Stomach (tissue), 4 donors: ENCODE measurements at regions not wholly inside any gene's neighbourhood (a gene's known extent, or its start where the extent isn't known, plus 50 kb on each side); places are given as distances from the start of the nearest gene placed in this dataset.
"Not testable (repeated sequence)": the region's sequence is repeated elsewhere in the genome, so short reads cannot be mapped to it uniquely, and the experiment has no call there.

Experiments
- CTCF ChIP-seq, 7 experiments: fragments of 450-650 bp in 4 of 7; fragments of 200-600 bp in 3 of 7; sonication (generic) in 3 of 7; IDR thresholded peaks; one replicate each; pipeline ENCODE4 v1.5.1; 2016 to 2019; ENCODE audit warnings: antibody characterized with exemption in 7 of 7, control low read depth in 2 of 7, mild to moderate bottlenecking in 1 of 7
- EP300 ChIP-seq: sonication (generic); formaldehyde crosslinking; IDR thresholded peaks from one replicate; pipeline ENCODE4 v1.6.1; 2017; ENCODE audit warnings: antibody characterized with exemption
- POLR2AphosphoS5 ChIP-seq, 3 donors: sonication (generic); formaldehyde crosslinking; IDR thresholded peaks; one replicate each; pipeline ENCODE4 v1.6.1; 2016; ENCODE audit warnings: antibody characterized with exemption in 3 of 3

GRCh38 chr15:38799202-38799601, 234.6 kb upstream of the RASGRP1 start:
- not testable (repeated sequence) for TF ChIP-seq POLR2AphosphoS5 (IDR thresholded peaks at IDR 0.05); CTCF (IDR thresholded peaks at IDR 0.05); EP300
